OCI-LY7 (cell line): ENCODE measurements at regions not wholly inside any gene's neighbourhood (a gene's known extent, or its start where the extent isn't known, plus 50 kb on each side); places are given as distances from the start of the nearest gene placed in this dataset.

Experiments
- CTCF ChIP-seq: fragments of 200-600 bp; sonication (generic); conservative IDR thresholded peaks from 2 replicates; pipeline ENCODE4 v1.5.1; 2014; ENCODE audit warnings: mild to moderate bottlenecking, antibody characterized with exemption, low read length, moderate library complexity, mixed read lengths
- EZH2phosphoT487 ChIP-seq: fragments of 200-600 bp; sonication (generic); IDR thresholded peaks from 2 replicates; pipeline ENCODE4 v1.6.1; 2018; ENCODE audit warnings: low read depth, borderline replicate concordance, mild to moderate bottlenecking, mixed run types, antibody characterized with exemption, low read length, moderate library complexity, mixed read lengths

GRCh38 chr6:139553916-139554315 is 179.5 kb upstream of the CITED2 start:
- no peak for TF ChIP-seq CTCF
- TF ChIP-seq EZH2phosphoT487 = no peak
